Kidney capillary endothelial cell (primary cell): ENCODE measurements at regions not wholly inside any gene's neighbourhood (a gene's known extent, or its start where the extent isn't known, plus 50 kb on each side); places are given as distances from the start of the nearest gene placed in this dataset.

ENCODE experiments used
- DNase-seq: peaks from one replicate; pipeline ENCODE4 v3.0.0-alpha.2; 2018; ENCODE audit warnings: low spot score

GRCh38 chr6:2562721-2563451 is 187.8 kb downstream of the MYLK4 start:
- no peak for DNase-seq

- no peak for DNase-seq
Measured at GRCh38 chr6:2560917-2561698, 189.6 kb downstream of the MYLK4 start.

- DNase-seq, result no peak
Measured at GRCh38 chr6:2560140-2560818, 190.4 kb downstream of the MYLK4 start.

- DNase-seq, result no peak
Measured at GRCh38 chr6:2558861-2559801, 191.6 kb downstream of the MYLK4 start.

- DNase-seq, result no peak
Measured at GRCh38 chr6:2558098-2558680, 192.5 kb downstream of the MYLK4 start.

GRCh38 chr6:2557181-2557720 is 193.5 kb downstream of the MYLK4 start:
- DNase-seq, result no peak

- no peak for DNase-seq
Measured at GRCh38 chr6:2556761-2557160, 194.0 kb downstream of the MYLK4 start.

GRCh38 chr6:2554651-2555260 is 196.0 kb downstream of the MYLK4 start:
- no peak for DNase-seq

- no peak for DNase-seq
Measured at GRCh38 chr6:2552526-2553154, 198.1 kb downstream of the MYLK4 start.

- no peak for DNase-seq
Measured at GRCh38 chr6:2551705-2552104, 199.0 kb downstream of the MYLK4 start.

- no peak for DNase-seq
Measured at GRCh38 chr6:2550247-2550646, 200.5 kb downstream of the MYLK4 start.

GRCh38 chr6:2549834-2550233 is 200.9 kb downstream of the MYLK4 start:
- DNase-seq, result no peak

- DNase-seq, result no peak
Measured at GRCh38 chr6:2547355-2547754, 203.4 kb downstream of the MYLK4 start.

GRCh38 chr6:2546901-2547300 is 203.8 kb downstream of the MYLK4 start:
- no peak for DNase-seq

GRCh38 chr6:2545383-2546038 is 205.2 kb downstream of the MYLK4 start:
- no peak for DNase-seq

GRCh38 chr6:2543321-2543720 is 207.4 kb downstream of the MYLK4 start:
- DNase-seq, result no peak

- no peak for DNase-seq
Measured at GRCh38 chr6:2542858-2543218, 207.9 kb downstream of the MYLK4 start.

GRCh38 chr6:2542101-2542857 is 208.4 kb downstream of the MYLK4 start:
- DNase-seq, result no peak

GRCh38 chr6:2536451-2536850 is 214.3 kb downstream of the MYLK4 start:
- no peak for DNase-seq
